HG03159 (cell line): ENCODE measurements at regions not wholly inside any gene's neighbourhood (a gene's known extent, or its start where the extent isn't known, plus 50 kb on each side); places are given as distances from the start of the nearest gene placed in this dataset.
"Not testable (repeated sequence)": the region's sequence is repeated elsewhere in the genome, so short reads cannot be mapped to it uniquely, and the experiment has no call there.

Experiments
- ATAC-seq: cut with Tn5 transposase; IDR thresholded peaks from one replicate; pipeline ENCODE4 v1.9.1; 2021; ENCODE audit warnings: mild to moderate bottlenecking, moderate library complexity; ENCODE audit not compliant: unreplicated experiment

DNA sequence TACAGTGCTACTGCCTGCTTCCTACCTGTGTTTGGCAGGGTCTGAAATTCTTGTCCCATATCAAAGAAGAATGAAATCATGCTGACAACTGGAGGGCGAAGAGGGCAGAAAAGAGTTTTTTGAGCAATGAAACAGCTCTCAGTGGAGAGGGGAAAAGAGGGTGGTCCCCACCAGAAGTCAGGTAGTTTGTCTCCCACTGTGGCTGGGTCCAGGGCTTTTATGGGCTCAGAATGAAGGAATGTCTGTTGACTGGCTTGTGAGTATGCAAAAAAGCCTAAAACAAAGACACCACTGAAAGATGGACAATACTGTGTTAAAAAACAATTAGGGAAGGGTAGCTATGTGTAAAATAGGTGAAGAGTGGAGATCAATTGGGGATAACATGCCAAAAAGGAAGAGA is 115.0 kb downstream of the ADAM29 start:
- ATAC-seq: no peak

DNA sequence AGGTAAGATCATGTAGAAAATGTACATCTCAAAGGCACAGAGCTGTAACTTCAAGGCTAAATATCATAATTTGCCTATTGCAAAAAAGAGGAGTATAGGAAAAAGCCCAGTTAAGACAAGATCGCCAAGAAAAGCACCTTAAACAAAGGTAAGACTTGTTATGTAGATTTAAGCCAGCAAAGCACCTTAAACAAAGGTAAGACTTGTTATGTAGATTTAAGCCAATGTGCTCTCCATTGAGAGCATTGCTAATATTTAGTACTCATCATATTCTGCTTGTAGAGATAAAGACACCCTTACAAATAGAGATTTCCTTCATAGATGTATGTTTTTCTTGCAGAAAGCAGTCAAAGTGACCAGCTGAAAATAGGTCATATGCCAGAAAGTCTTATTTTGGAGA is 115.8 kb downstream of the ADAM29 start:
- no peak for ATAC-seq

DNA sequence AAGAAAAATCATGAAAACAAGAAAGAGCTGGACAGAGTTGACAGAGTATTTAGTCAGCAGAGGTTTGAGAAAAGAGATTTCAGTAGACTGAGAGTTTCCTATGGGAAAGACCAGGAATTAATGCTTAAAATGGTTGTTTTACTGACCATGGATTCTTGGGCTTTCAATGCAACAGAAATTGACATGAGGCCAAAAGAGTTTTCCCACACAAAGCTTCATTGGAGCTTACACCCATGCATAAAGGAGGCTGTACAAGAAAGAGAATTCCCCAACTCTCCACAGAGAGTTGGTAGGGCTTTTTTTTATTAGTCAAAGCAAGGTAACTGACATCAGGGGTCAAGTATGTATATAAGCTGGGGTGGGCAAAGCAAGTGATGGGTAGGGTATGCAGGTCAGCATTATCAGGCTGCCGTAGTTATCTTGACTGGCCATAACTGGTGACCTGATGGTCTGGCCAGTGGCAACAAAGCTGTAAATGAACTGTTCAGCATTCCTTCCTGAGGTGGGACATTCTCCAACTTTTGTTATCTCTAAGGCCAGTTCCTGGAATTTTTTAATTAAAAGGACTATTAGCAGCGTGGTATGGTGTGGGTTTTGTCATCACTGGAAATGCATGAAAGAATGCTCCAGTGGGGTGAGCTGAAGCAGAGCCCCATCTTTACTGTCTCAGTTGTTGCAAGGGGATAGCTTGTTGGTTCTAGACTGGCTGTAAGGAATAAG is 117.0 kb downstream of the ADAM29 start:
- no peak for ATAC-seq

DNA sequence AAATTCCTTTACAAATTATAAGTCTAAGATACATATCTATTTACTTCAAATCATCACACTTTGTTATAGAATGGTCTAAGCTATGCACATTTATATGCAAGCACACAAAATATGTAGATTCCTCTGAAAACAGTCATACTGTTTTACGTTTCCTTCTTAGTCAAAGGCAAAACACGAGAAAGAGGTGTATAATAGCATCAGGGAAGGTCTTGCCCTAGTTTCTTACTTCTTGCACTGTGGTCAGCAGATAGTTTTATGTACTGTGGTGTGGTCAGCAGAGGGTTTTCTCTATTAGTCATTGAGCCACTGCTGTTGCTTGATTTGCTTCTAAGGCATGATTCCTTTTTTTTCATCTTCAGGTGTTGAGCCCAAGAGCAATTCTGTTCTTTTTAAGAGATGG is 117.7 kb downstream of the ADAM29 start:
- ATAC-seq: no peak

DNA sequence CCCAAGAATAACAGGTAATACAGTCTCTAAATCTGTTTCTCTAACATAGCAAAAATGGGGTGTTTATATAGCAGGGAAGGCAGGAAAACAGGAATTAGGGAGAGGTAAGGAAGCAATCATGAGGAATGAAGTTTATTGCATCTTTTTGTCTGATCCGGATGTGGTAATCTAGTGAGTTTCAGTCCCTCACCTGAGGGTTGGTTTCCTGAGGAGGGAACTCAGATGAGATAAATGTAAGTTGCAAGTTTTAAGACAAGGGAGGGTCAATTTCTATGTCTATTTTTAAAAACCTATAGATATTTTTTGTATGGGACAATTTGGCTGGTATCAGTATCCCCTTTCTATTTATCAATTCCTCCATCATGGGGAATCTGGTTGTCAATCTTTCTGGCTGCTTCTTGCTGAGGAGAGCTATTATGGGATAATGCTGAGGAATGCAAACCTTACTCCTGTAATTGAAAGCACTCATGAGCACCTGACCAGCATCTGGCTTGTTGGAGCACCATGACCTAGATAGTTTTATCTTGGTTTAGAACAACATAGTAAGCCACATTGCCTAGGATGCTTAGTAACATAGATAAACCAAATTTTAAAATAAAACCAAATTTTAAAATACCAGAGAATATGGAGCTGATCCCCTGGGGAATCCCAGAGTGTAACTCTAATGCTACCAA is 130.1 kb downstream of the ADAM29 start:
- ATAC-seq: no peak

DNA sequence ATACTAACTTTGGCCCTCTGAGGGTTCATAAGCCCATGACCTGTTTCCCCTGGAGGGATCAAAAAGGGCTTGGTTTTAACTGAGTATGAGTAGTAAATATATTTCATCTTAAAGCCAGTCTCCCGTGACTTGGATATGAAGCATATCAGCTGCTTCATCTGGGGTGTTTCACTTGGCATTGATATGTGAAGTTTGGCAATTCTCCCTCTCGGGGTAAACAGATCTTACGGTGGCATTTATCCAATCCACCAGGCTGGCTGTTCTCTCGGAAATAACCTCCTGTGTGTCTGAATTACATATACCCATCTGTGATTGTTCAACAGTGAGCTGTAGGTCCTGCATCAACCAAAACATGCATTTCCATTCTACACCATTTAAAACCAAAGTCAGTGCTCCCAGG is 130.7 kb downstream of the ADAM29 start:
- no peak for ATAC-seq

DNA sequence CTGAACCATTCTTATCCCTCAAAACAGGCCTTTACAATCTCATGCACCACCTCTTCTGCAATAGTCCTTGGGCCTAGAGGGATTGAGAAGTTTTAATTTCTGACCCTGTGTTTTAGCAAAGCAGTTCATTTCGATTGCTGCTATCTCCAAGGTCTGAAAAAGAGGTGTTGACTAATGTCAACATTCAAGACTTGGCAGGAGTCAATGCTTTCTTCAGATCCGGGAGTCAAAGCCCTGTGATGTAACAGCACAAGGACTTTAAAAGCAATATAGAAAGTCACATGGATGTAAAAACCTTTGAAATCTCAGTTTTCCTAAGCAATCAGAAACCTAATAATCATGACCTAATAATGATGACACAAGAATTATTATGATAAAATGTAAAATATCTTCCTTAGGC is 133.8 kb downstream of the ADAM29 start:
- ATAC-seq: no peak

DNA sequence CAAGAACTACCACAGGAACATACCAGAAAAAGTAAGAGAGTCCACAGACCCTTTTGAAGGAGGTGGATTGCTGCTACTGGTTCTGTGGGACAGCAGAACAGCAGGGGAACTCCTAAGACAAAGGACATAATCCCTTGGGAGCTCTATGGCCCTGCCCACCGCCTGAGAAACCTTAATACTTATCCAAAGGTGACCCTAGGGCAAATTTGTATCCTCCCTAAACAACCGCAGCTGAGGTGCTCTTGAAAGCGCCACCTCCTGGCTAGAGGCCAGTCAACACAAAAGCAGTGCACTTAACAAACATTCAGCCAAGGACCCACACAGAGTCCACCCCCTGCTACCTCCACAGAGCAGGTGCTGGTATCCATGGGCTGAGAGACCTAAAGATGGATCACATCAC is 136.8 kb downstream of the ADAM29 start:
- no peak for ATAC-seq

DNA sequence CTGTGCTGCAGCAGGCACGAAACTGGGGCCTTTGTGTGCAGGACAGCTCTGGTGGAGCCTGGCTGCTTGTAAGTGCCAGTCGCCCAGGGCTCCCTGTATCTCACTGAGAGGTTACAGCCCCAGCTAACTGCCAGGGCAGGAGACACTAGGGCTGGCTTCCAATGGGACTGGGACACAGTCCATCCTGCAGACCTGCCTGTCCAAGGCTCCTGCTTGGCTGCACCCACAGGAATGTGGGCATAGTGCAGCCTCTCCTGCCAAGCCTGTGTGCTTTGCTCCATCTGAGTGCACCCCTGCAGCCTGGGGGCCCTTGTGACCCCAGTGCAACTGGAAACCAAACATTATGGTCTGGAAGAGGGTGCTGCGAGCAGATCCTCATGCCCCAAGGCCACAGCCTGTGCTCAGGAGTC is 144.0 kb downstream of the ADAM29 start:
- no peak for ATAC-seq

DNA sequence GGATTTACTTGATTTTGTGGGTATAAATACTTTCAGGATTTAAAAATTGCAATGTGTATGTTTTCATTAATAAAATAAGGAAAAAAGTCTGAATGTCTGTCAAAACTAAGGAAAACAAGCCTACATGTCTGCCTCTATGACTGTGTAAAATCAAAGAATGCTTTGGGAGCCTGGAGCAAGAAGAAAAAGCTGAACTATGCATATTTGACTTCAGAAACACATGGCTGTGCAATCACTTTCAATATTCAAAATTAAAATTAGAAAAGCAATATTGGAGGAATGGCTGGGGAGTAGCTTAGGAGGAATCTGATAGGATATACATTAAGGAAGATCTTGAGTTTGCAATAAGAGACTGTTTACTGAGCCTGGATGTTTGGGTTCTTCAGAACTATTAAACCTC is 147.1 kb downstream of the ADAM29 start:
- ATAC-seq: no peak

DNA sequence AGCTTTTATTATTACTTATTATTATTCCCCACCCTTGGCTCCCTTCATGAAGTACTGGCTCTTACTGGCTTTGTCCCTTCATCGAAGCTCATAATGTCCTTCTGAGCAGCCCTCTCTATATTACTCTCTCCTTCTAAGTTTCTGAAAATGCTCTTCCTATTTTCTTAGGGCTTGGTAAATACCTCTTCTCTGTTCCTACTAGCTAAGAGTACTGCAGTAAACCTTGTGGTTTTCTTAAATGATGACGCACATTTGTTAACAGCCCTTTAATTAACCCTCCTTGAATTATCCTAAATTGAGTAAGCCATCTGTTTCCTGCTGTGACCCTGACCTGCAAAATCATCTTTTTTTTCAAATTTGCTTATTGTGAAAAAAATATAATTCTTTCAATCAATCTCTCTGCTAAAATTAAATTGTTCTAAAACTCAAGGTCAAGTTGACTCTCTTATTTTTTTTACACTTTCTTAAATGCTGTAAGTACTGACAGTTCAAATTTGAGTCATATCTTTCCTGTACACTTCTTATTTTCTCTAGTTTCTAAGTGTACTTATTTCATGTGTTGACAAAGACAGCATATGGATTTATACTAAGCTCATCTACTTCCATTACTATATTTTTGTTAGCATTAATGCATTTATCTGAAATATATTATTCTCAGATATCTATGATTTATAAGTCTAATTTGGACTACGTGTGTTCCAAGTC is 148.9 kb downstream of the ADAM29 start:
- no peak for ATAC-seq

DNA sequence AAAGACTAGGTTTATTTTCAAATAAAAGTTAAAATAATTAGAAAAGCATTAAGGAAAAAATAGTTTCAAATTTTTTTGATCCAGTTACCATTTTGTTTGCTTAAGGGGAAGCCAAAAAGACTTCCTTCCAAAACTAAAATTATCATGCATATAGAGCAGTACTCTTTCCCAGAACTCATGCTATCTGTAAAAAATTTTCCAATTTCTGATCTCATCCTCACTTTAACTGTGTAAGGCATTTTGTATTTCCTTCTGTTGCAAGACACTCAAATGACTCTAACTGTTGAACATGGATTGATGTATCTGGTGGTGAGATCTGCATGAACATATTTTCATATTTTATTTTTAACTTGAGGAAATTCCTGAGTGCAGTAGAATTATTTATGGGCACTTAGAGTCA is 150.1 kb downstream of the ADAM29 start:
- ATAC-seq: no peak

DNA sequence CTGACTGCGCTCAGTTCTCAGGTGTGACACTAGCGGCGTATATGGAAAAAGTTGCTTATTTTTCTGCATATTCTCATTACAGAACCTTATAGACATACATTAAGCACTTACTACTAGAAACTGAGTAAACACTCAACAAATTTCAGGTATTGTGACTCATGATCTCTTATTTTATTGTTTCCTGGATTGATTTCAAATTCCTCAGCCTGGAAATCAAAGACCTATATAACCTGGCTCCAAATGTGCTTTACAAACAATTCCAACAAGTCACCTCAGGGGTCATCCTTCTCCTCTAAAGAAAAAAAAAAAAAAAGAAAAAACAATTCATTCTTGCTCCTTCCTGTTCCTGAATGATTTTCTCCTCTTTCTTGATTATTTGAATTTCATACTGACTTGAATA is 152.3 kb downstream of the ADAM29 start:
- no peak for ATAC-seq

DNA sequence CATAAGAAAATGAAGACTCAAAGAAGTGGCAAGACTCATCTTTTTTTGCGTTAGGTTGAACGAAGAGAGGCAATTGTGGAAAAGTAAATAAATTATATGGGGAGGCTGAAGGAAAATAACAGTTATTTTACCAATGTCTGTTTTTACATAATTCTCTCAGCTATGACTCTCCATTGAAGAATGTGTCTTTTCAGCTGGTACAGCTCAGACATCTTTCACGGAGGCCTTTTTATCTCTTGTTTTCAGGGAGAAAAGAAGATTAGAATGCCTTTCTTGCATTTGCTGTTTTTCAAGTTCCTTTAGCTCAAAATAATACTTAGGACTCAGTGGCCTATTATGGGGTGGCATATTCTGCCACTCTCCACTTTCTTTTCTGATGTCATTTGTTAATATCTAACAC is 153.0 kb downstream of the ADAM29 start:
- ATAC-seq: no peak

DNA sequence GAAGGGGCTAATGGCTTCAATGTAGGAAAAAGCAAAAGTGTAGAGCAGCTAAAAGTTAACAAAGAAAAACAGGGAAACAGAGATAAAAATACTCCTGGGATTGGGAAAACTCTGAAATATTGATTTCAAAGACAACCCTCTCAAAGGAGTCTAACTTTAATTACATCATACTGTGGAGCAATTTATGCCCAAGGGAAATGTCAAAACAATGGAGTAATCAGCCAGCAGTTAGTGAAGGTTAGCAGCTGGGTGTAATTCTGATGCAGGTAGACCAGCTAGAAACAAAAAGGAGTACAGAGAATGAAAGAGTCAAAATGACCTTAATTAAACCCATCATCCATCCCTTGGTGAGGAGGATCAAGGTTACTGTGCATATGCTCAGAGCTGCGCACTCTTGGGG is 169.0 kb downstream of the ADAM29 start:
- ATAC-seq: no peak

DNA sequence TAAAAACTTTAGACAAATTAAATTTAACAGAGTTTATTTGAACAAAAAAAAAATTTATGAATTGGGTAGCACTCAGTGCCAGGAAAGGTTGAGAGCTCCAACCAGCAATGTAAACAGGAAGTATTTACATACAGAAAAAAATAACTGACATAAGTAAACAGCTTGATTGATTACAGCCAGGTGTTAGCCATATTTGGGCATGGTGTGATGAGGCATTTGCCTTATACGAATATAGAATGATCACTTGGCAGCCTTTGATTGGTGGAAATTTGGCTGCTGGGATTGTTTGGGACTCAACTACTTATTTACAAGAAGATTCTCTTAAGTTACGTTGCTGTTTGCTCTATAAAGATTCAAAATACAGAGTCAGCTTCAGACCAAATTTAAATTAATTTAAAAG is 172.0 kb downstream of the ADAM29 start:
- no peak for ATAC-seq

DNA sequence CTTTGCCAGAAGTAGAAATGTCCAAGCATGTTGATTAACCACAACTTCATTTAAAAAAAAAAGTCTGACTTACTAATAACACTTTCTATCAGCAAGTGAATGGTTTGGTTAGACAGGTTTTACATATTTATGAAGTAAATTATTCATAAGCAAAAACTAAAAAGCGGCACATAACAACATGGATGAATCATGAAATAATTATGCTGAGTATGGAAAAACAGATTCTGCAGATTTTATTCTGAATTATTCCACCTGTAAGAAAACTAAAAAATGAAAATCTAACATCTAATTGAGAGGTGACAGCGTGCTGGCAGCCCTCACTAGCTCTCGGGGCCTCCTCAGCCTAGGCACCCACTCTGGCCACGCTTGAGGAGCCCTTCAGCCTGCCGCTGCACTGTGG is 173.5 kb downstream of the ADAM29 start:
- ATAC-seq: no peak

DNA sequence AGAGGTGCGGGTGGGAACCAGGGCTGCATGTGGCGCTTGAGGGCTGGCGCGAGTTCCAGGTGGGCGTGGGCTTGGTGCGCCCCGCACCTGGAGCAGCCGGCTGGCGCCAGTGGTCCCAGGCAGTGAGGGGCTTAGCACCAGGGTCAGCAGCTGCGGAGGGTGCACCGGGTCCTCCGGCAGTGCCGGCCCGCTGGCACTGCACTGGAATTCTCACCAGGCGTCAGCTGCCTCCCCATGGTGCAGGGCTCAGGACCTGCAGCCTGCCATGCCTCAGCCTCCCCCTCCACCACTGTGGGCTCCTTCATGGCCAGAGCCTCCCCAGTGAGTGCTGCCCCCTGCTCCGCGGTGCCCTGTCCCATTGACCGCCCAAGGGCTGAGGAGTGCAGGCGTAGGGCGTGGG is 174.0 kb downstream of the ADAM29 start:
- ATAC-seq: no peak

DNA sequence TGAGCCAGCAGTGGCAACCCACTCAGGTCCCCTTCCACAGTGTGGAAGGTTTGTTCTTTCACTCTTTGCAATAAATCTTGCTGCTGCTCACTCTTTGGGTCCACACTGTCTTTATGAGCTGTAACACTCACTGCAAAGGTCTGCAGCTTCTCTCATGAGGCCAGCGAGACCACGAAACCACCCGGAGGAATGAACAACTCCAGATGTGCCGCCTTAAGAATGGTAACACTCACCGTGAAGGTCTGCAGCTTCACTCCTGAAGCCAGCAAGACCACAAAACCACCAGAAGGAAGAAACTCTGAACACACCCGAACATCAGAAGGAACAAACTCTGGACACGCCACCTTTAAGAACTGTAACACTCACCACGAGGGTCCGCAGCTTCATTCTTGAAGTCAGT is 174.9 kb downstream of the ADAM29 start:
- ATAC-seq: not testable (repeated sequence)

DNA sequence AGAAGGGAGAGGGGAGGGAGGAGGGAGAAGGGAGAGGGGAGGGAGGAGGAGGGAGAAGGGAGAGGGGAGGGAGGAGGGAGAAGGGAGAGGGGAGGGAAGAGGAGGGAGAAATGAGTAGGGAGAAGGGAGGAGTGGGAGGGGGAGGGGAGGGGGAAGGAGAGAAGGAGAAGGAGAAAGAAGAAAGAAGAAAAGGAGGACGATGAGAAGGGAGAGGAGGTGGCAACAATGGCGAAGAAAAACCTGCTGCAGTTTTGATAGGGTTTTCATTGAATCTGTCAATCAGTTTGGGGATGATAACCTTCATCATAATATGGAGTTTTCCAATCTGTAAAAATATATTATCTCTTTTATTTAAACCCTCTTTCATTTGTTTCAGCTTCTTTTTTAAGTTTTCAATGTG is 185.2 kb downstream of the ADAM29 start:
- ATAC-seq: no peak

DNA sequence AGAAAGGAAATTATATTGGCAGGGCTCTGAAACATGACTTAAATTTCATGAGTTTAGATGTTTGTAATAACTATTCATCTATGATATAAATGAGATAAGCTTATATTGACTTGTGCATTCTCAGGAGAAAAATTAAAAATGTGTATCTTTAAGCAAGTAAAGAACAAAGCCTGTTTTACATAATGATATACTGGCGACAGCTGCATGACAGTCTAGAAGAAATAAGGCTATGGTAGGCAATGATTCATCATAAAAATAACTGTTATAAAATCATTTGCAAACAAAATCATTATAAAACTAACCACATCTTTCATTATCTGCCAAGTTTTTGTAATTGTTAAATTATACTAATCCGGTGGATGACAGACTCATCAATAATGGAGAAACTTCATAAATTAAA is 188.1 kb downstream of the ADAM29 start:
- ATAC-seq: no peak

DNA sequence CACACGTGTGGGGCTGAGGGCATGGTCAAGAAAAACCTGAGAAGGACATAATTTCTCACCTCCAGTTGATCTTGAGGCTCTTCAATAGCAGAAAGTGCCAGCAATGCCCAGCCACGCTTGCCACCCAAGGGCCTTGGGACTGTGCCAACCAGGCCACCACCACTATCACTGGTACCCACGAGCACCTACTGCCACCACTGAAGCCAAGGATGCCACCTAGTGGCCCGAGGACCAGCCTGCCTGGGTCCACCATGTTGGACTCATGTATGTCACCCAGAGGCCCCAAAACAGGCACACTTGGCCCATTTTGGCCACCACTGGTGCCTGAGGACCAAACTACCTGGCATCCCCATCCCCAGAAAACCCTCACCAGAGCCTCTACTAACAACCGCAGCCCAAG is 191.8 kb downstream of the ADAM29 start:
- ATAC-seq: no peak
